ENCODE measurements at regions not wholly inside any gene's neighbourhood (a gene's known extent, or its start where the extent isn't known, plus 50 kb on each side); places are given as distances from the start of the nearest gene placed in this dataset.
"Not testable (repeated sequence)": the region's sequence is repeated elsewhere in the genome, so short reads cannot be mapped to it uniquely, and the experiment has no call there.

- not testable (repeated sequence) for TF ChIP-seq CTCF (conservative IDR thresholded peaks at IDR 0.05; ENCODE audit: low read depth, low read length); EZH2 (IDR thresholded peaks at IDR 0.05; ENCODE audit: low read length, unreplicated experiment); EZH2phosphoT487 (IDR thresholded peaks at IDR 0.05; ENCODE audit: borderline replicate concordance, low read length)
These were observed 91.4 kb downstream of the TMEM121 start for GRCh38 chr14:105617805-105618204.
